Type B pancreatic cell (in vitro differentiated cells): ENCODE measurements at regions not wholly inside any gene's neighbourhood (a gene's known extent, or its start where the extent isn't known, plus 50 kb on each side); places are given as distances from the start of the nearest gene placed in this dataset.

Experiments
- DNase-seq: peaks from one replicate; pipeline ENCODE4 v3.0.0; 2021; ENCODE audit warnings: mixed read lengths; ENCODE audit not compliant: unreplicated experiment; ENCODE audit errors: extremely low spot score
- H3K27ac Mint-ChIP-seq: 2 replicates; pipeline ENCODE4 v1.8.0; 2021; ENCODE audit warnings: mild to moderate bottlenecking, mixed read lengths
- H3K27me3 Mint-ChIP-seq: 2 replicates; pipeline ENCODE4 v1.8.0; 2021; ENCODE audit warnings: mixed read lengths
- H3K36me3 Mint-ChIP-seq: 2 replicates; pipeline ENCODE4 v1.8.0; 2021; ENCODE audit warnings: mixed read lengths
- H3K4me1 Mint-ChIP-seq: one replicate; pipeline ENCODE4 v1.8.0; 2021; ENCODE audit warnings: mixed read lengths; ENCODE audit not compliant: unreplicated experiment
- H3K4me3 Mint-ChIP-seq: 2 replicates; pipeline ENCODE4 v1.8.0; 2021; ENCODE audit warnings: mild to moderate bottlenecking, mixed read lengths
- H3K9me3 Mint-ChIP-seq: 2 replicates; pipeline ENCODE4 v1.8.0; 2021; ENCODE audit warnings: mixed read lengths
- CTCF ChIP-seq: fragments of 200-600 bp; sonication (generic); conservative IDR thresholded peaks from 2 replicates; pipeline ENCODE4 v1.5.0; 2021; ENCODE audit warnings: antibody characterized with exemption, mild to moderate bottlenecking

- DNase-seq, result no peak
- no peak for TF ChIP-seq CTCF
- Mint-ChIP-seq H3K27ac (no peak overlapping the region), H3K4me3 (no peak overlapping the region), H3K9me3 (no peaks in the 10 kb centered on the region), H3K27me3 (no peaks in the 10 kb centered on the region), H3K36me3 (no peaks in the 10 kb centered on the region), H3K4me1 (peaks cover under 1% of the 10 kb centered on the region)
These were observed 110.3 kb upstream of the CEP85L start for GRCh38 chr6:118761645-118762044.

DNA sequence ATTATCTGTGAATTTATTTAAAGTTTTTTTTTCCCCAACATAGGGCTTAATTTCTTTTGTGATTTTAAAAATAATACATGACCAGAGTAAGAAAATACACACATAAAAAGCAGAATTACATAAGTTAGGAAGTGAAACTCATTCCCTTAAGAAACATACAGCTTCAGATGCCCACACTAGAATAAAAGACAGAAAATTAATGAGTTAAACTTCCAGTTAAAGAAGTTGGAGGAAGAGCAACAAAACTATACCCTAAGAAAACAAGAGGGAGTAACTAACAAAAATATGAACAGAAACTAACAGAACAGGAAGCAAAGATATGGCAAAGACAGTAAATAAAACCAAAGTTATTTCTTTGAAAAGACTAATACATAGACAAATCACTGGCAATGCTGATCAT is 107.6 kb upstream of the CEP85L start:
- no peaks in the 10 kb centered on the region for H3K36me3 Mint-ChIP-seq
- DNase-seq, result no peak
- no peak overlapping the region for H3K27ac Mint-ChIP-seq
- H3K4me1 Mint-ChIP-seq, result peaks cover 4% of the 10 kb centered on the region
- no peaks in the 10 kb centered on the region for H3K27me3 Mint-ChIP-seq
- no peak for TF ChIP-seq CTCF
- H3K9me3 Mint-ChIP-seq, result no peaks in the 10 kb centered on the region
- no peak overlapping the region for H3K4me3 Mint-ChIP-seq

DNA sequence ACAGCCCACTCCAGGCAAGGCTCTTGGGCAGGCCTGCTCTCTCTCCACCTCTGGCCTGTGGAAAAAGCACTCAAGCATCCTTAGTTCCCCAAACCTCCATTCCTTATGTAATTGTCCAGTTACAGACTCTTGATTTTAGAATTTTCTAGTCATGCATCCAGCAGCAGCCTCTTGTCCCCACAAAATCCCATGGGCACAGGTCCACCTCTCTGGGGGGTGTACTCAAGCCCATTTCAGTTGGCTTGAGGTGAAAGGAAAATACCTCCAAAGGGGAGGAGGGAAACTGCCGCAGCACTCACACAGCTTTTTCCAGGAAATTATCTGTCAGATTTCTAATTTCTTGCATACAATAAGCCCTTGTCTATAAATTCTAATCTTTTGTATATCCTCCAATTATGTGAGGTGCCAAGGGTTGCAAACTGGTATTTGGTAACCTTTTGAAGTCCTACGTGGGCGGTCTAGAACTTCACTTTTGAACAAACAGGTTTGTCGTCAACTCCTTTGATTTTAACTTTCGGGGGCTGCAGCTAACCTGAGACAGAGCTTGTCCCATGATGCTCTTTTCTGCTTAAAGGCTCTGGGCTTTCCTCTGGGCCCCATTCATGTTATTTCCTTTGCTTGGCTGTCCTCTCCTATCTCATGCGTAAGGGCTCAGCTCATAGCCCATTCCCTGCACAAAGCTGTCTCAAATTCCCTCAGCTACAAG is 104.7 kb upstream of the CEP85L start:
- Mint-ChIP-seq H3K9me3 (no peaks in the 10 kb centered on the region), H3K36me3 (no peaks in the 10 kb centered on the region), H3K27me3 (no peaks in the 10 kb centered on the region), H3K4me1 (peaks cover 4% of the 10 kb centered on the region), H3K27ac (no peak overlapping the region), H3K4me3 (no peak overlapping the region)
- no peak for DNase-seq
- no peak for TF ChIP-seq CTCF

DNA sequence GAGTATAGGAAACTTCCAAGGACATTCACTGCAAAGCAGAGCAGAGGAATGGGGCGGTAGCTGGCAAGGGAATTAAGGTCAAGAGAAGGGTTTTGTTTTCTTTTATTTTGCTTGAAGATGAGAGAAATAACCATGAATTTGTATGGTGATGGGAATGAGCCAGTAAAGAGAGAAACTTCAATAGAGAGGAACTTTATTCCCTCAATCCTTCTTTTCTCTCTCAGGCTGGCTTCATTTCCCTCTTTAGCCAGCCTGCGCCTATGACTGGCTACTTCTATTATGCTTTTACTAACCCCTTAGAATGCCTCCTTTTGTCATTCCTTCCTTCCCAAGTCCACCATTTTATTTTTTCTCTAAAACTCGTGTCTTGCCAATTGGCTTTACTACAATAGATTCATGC is 101.4 kb upstream of the CEP85L start:
- no peak for TF ChIP-seq CTCF
- Mint-ChIP-seq H3K9me3 (no peaks in the 10 kb centered on the region), H3K4me1 (peaks cover 10% of the 10 kb centered on the region), H3K4me3 (no peak overlapping the region), H3K27ac (no peak overlapping the region), H3K36me3 (no peaks in the 10 kb centered on the region), H3K27me3 (no peaks in the 10 kb centered on the region)
- no peak for DNase-seq

- no peak for DNase-seq
- H3K9me3 Mint-ChIP-seq, result no peaks in the 10 kb centered on the region
- H3K27me3 Mint-ChIP-seq, result no peaks in the 10 kb centered on the region
- no peak for TF ChIP-seq CTCF
- H3K4me1 Mint-ChIP-seq, result peaks cover 6% of the 10 kb centered on the region
- no peaks in the 10 kb centered on the region for H3K36me3 Mint-ChIP-seq
- H3K27ac Mint-ChIP-seq, result no peak overlapping the region
- H3K4me3 Mint-ChIP-seq, result no peak overlapping the region
These were observed 99.7 kb upstream of the CEP85L start for GRCh38 chr6:118751072-118751471.

DNA sequence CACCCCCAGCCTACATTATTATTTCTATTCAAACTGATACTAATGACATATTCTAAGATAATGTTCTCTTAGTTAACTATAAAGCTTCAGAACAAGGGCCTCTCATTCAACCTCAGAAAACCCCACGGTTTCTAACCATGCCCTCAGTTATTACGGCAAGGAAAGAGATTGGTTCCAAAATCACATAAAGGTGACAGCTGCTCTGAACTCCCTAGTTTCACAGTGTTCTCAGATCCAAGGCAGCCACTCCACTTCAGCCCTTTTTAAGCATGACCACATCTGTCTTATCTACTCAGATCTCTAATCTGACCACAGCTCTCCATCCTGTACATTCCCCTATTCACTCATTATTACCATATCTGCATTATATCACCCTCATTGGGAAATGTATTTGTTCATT is 98.8 kb upstream of the CEP85L start:
- TF ChIP-seq CTCF, result no peak
- H3K36me3 Mint-ChIP-seq, result no peaks in the 10 kb centered on the region
- DNase-seq, result no peak
- H3K9me3 Mint-ChIP-seq, result no peaks in the 10 kb centered on the region
- no peaks in the 10 kb centered on the region for H3K27me3 Mint-ChIP-seq
- H3K4me1 Mint-ChIP-seq, result peaks cover 6% of the 10 kb centered on the region
- H3K27ac Mint-ChIP-seq, result no peak overlapping the region
- no peak overlapping the region for H3K4me3 Mint-ChIP-seq
